HG02970 (cell line): ENCODE measurements at regions not wholly inside any gene's neighbourhood (a gene's known extent, or its start where the extent isn't known, plus 50 kb on each side); places are given as distances from the start of the nearest gene placed in this dataset.

Source experiments
- ATAC-seq: cut with Tn5 transposase; IDR thresholded peaks from one replicate; pipeline ENCODE4 v1.9.1; 2021; ENCODE audit warnings: mild to moderate bottlenecking, moderate library complexity, moderate number of reproducible peaks; ENCODE audit not compliant: unreplicated experiment, low FRiP score

- ATAC-seq, result no peak
Observed at GRCh38 chr5:89133975-89134374, 251.0 kb upstream of the MEF2C start.

GRCh38 chr5:89133129-89133528 is 250.1 kb upstream of the MEF2C start:
- no peak for ATAC-seq

GRCh38 chr5:89130851-89131250 is 247.9 kb upstream of the MEF2C start:
- ATAC-seq, result no peak

- no peak for ATAC-seq
Observed at GRCh38 chr5:89129941-89130340, 247.0 kb upstream of the MEF2C start.

- no peak for ATAC-seq
Observed at GRCh38 chr5:89128906-89129625, 246.1 kb upstream of the MEF2C start.

DNA sequence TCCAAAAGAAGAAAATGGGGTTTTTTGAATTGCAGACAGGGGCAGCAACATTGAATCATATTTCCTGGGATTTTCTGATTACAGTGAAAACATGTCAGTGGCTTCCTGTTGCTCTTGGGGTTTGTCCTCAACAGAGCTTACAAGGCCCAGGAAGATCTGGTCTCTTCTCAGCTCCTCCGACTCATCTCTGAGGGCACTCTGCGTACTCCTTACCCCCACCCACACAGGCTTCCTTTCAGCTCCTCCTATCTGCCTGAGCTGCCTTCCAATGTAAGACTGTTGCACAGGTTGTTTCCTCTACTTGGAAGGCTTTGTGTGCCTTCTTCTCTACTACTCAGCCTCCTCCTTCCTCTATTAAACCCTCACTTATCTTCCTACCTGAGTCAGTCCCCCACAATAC is 245.1 kb upstream of the MEF2C start:
- ATAC-seq, result no peak

DNA sequence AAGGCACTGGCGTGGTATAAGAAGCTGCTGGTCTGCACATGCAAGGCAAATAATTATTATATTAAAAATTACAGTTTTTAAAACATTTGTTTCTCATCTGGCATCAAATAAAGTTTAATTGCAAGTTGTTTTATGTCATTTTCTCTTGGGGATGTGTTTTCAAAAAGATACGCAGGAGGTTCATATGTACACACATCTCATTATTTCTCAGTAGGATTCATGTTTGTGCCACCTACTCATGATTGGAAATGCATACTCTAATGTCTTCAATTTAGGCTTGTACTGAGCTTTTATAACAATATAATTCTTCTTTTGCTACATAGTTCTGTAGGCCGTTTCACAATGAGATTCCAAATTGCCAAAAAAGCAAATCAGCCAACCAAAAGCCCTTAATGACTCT is 244.2 kb upstream of the MEF2C start:
- no peak for ATAC-seq

DNA sequence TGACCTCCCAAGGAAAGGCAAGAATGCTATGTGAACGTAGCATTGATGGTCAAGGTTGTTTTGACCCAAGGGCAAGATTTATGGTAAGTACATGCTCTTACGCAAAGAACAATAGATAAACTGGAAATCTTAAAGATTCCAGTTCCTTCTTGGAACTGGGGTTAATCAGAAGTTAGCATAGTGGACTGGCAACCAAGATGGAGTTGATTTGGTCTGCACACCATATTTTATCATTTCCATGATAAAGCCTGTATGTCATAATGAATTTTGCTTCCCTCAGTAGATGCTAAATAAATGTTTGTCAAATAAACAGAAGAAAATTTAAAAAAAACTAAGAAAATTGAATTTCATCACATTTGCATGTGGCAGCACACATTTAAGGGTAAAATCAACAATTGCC is 242.4 kb upstream of the MEF2C start:
- ATAC-seq, result no peak

DNA sequence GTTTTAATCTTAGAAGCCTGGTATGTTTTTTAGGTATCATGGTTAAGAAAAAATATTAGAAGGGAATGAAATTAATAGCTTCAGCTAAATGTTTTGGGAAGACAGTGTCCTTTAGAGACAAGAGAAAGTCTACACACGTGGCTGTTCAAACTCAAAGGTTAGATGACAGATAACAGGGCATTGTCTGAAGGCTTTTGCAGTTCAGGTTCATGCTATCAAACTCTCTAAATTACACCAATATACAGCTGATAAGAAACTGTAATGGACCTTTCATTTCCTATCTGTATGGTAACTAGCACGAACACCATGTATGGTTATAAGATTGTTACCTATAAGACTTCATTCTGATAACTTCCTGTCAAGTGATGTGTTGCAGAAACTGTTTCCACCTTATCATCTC is 240.6 kb upstream of the MEF2C start:
- no peak for ATAC-seq

DNA sequence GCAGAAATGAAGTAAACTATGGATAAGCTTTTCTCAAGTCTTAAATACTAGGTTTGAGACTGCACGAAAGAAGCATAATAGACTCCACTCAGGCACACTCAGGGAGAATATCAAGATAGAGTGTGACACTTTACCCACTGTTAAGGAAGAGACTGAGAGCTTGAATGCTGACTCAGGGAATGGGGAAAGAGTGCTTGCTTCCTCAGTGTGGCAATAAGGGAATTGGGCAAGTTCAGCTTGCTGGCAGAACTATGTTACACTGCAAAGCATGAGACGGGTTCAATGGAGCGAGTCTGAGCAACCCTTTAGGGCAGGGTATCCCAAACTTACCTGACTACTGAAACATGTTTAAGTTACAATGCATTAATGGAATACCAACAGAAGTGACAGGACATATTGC is 237.7 kb upstream of the MEF2C start:
- ATAC-seq, result no peak

- peak; percentile 70 for ATAC-seq
Observed at GRCh38 chr5:89117124-89117644, 234.2 kb upstream of the MEF2C start.

GRCh38 chr5:89110916-89111646 is 228.1 kb upstream of the MEF2C start:
- ATAC-seq, result no peak

DNA sequence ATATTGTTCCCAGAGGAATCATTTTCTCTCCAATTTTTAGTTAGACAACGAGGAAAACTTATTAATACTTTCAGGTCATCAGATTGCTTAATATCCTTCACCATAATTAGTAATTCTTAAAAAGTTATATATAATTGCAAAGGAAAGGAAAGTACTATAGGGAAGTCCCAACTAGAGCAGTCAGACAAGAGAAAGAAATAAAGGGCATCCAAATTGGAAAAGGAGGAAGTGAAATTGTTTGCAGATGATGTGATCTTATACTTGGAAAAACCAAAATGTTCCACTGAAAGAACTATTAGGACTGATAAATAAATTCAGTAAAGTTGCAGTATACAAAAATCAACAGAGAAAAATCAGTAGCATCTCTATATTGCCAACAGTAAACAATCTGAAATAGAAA is 223.5 kb upstream of the MEF2C start:
- ATAC-seq, result no peak

- ATAC-seq, result no peak
Observed at GRCh38 chr5:89105836-89106235, 222.9 kb upstream of the MEF2C start.

- ATAC-seq, result no peak
Observed at GRCh38 chr5:89105171-89105695, 222.2 kb upstream of the MEF2C start.

- no peak for ATAC-seq
Observed at GRCh38 chr5:89098199-89098756, 215.3 kb upstream of the MEF2C start.

- no peak for ATAC-seq
Observed at GRCh38 chr5:89097103-89097502, 214.1 kb upstream of the MEF2C start.

DNA sequence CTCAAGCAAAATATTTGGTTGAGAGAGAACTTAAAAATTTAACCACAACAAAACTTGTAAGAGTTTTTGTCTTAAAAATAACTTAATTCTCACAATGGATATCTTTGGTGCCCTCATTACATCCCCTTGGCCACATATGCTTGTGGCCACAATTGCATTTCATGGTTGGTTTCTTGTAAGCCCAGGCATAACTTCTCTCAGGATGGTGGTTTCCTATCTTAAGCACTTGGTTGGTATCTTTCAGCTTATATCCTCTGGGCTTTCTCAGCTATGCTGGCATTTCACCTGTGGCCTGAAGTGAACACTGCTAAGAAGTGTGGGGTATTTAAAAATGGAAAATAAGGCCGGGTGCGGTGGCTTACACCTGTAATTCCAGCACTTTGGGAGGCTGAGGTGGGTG is 212.4 kb upstream of the MEF2C start:
- ATAC-seq, result no peak

DNA sequence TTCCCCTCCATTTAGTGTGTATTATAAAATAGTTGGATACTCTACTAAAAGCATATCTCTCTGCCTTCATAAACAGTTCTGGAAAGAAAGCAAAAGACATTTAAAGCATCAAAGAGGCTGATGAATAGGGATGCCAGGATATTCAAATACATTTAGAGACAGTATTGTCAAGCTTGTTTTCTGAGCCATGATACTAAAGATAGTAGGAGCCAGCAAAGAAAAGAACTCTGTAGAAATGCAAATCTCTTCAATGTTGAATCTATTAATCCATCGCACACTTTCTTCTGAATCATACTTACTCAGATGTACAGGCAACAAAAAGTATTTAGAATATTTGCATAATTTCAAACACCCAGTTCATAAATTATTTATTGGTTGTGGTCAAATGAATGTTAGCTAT is 207.1 kb upstream of the MEF2C start:
- ATAC-seq, result no peak

GRCh38 chr5:89087551-89088318 is 204.8 kb upstream of the MEF2C start:
- ATAC-seq, result no peak

GRCh38 chr5:89087128-89087527 is 204.1 kb upstream of the MEF2C start:
- ATAC-seq, result no peak
